Lung (tissue), 11 donors: ENCODE measurements at regions not wholly inside any gene's neighbourhood (a gene's known extent, or its start where the extent isn't known, plus 50 kb on each side); places are given as distances from the start of the nearest gene placed in this dataset.

ENCODE experiments used
- ATAC-seq: fragments of 200-7000 bp; cut with Tn5 transposase; one replicate; pipeline ENCODE4 v1.9.1; 2020; ENCODE audit warnings: moderate number of reproducible peaks; ENCODE audit not compliant: insufficient read depth, low FRiP score
- DNase-seq, 3 donors: peaks; one replicate each; pipeline ENCODE4 v3.0.0-alpha.2; 2013 to 2017
- H3K27ac ChIP-seq, 2 donors: one replicate each; pipeline ENCODE4 v1.5.1; 2013; ENCODE audit warnings: mild to moderate bottlenecking in 2 of 2, moderate library complexity in 2 of 2, control low read depth in 1 of 2, inconsistent platforms in 1 of 2, low read depth in 1 of 2, low read length in 1 of 2
- H3K27me3 ChIP-seq, 3 donors: one replicate each; pipeline ENCODE4 v1.5.1; 2013; ENCODE audit warnings: low read length in 2 of 3; ENCODE audit not compliant: control insufficient read depth in 3 of 3, insufficient read depth in 3 of 3
- H3K36me3 ChIP-seq, 4 donors: one replicate each; pipeline ENCODE4 v1.5.1; 2013; ENCODE audit warnings: low read length in 4 of 4, mild to moderate bottlenecking in 1 of 4, moderate library complexity in 1 of 4; ENCODE audit not compliant: control insufficient read depth in 4 of 4, insufficient read depth in 4 of 4
- H3K4me1 ChIP-seq, 5 donors: one replicate each; pipeline ENCODE4 v1.5.1; 2013; ENCODE audit warnings: low read length in 5 of 5, mild to moderate bottlenecking in 2 of 5, moderate library complexity in 1 of 5; ENCODE audit not compliant: control insufficient read depth in 5 of 5, insufficient read depth in 5 of 5
- H3K4me3 ChIP-seq: one replicate; pipeline ENCODE4 v1.5.1; 2013; ENCODE audit warnings: mild to moderate bottlenecking, control low read depth, moderate library complexity
- H3K9ac ChIP-seq, 2 donors: one replicate each; pipeline ENCODE4 v1.5.1; 2013; ENCODE audit warnings: low read length in 2 of 2, control low read depth in 1 of 2; ENCODE audit not compliant: insufficient read depth in 1 of 2
- H3K9me3 ChIP-seq, 4 donors: one replicate each; pipeline ENCODE4 v1.5.1; 2013; ENCODE audit warnings: low read length in 3 of 4, mild to moderate bottlenecking in 1 of 4, moderate library complexity in 1 of 4; ENCODE audit not compliant: control insufficient read depth in 4 of 4, insufficient read depth in 3 of 4
- CTCF ChIP-seq: IDR thresholded peaks from 2 replicates; pipeline ENCODE4 v1.5.1; 2012; ENCODE audit warnings: mild to moderate bottlenecking; ENCODE audit errors: control extremely low read depth, extremely low read depth
- WGBS, 2 donors: extraction: QIAGEN DNeasy Blood & Tissue Kit; methylation state at CpG; one replicate each; pipeline ENCODE4 v1.1.7; 2013; 5-methylcytosine and 5-hydroxymethylcytosine counted together
- donor health status: control.
- donor health status: control.
- donor health status: Bipolar disorder and iron deficiency.
- donor health status: healthy.
- donor health status: DM: yes; HTN: yes; CAD: no.

GRCh38 chr16:87064731-87065445, 252.3 kb downstream of the C16orf95 start:
- 42 to 45% methylated on average over 18 of the region's 18 CpGs for WGBS, 2 donors
- H3K4me3 ChIP-seq, result no peak overlapping the region
- H3K27ac ChIP-seq, result no peak overlapping the region

GRCh38 chr16:87065446-87066132, 251.6 kb downstream of the C16orf95 start:
- Histone ChIP-seq H3K27me3 (peaks cover 0 to 2% (median 2%) of the 10 kb centered on the region in 3 donors), H3K27ac (no peak overlapping the region), H3K9me3 (no peaks in the 10 kb centered on the region), H3K9ac (no peak overlapping the region), H3K36me3 (no peaks in the 10 kb centered on the region), H3K4me3 (no peak overlapping the region), H3K4me1 (peaks cover 0 to 18% (median 0%) of the 10 kb centered on the region in 5 donors)
- WGBS, 2 donors, result 26 to 37% methylated on average over 14 of the region's 14 CpGs
- DNase-seq, result peak in 1 of 3 donors; percentile 45
- ATAC-seq, result no peak
- no peak for TF ChIP-seq CTCF

More at GRCh38 chr16:87064731-87065445, 252.3 kb downstream of the C16orf95 start:
- no peak overlapping the region for H3K9ac ChIP-seq
- no peaks in the 10 kb centered on the region for H3K36me3 ChIP-seq
- peaks cover 0 to 2% (median 2%) of the 10 kb centered on the region in 3 donors for H3K27me3 ChIP-seq
- ATAC-seq (no peak), DNase-seq (peak in 1 of 3 donors; percentile 16)
- H3K9me3 ChIP-seq, result no peaks in the 10 kb centered on the region
- no peak for TF ChIP-seq CTCF
- H3K4me1 ChIP-seq, result peaks cover 0 to 25% (median 0%) of the 10 kb centered on the region in 5 donors

GRCh38 chr16:87066133-87067002, 250.8 kb downstream of the C16orf95 start:
- no peak overlapping the region for H3K4me3 ChIP-seq
- WGBS, 2 donors, result 82 to 83% methylated on average over 30 of the region's 30 CpGs
- H3K9ac ChIP-seq, result no peak overlapping the region
- H3K27ac ChIP-seq, result no peak overlapping the region
- H3K9me3 ChIP-seq, result no peaks in the 10 kb centered on the region
- no peak for DNase-seq
- H3K4me1 ChIP-seq, result peaks cover 0 to 18% (median 0%) of the 10 kb centered on the region in 5 donors
- TF ChIP-seq CTCF, result no peak
- ATAC-seq, result no peak
- H3K27me3 ChIP-seq, result peaks cover 0 to 2% (median 2%) of the 10 kb centered on the region in 3 donors
- no peaks in the 10 kb centered on the region for H3K36me3 ChIP-seq
